ENCODE measurements at regions not wholly inside any gene's neighbourhood (a gene's known extent, or its start where the extent isn't known, plus 50 kb on each side); places are given as distances from the start of the nearest gene placed in this dataset.

GRCh38 chr2:215612786-215613185, 176.9 kb upstream of the FN1 start:
- TF ChIP-seq CTCF (IDR thresholded peaks at IDR 0.05; ENCODE audit: insufficient read depth, low read length) (no peak), POLR2AphosphoS5 (IDR thresholded peaks at IDR 0.05; ENCODE audit: low read depth) (no peak)

Data from HL-60 (cell line).